Caki2 (cell line): ENCODE measurements at regions not wholly inside any gene's neighbourhood (a gene's known extent, or its start where the extent isn't known, plus 50 kb on each side); places are given as distances from the start of the nearest gene placed in this dataset.
"Not testable (repeated sequence)": the region's sequence is repeated elsewhere in the genome, so short reads cannot be mapped to it uniquely, and the experiment has no call there.

Experiments used
- DNase-seq: peaks from one replicate; pipeline ENCODE4 v3.0.0-alpha.2; 2015; ENCODE audit warnings: low read depth
- in situ Hi-C: cut with HindIII; loops from 2 replicates; pipeline ENCODE4 v1.10.0; 2016; ENCODE audit warnings: low sequenced_read_pairs, low pct_unique_long_range_greater_than_20kb, mixed read lengths

- in situ Hi-C loops: no loop called here
- no peak for DNase-seq
These were observed 128.0 kb downstream of the BARX2 start for GRCh38 chr11:129503646-129504045.

- DNase-seq: no peak
- in situ Hi-C loops: no loop called here
These were observed 129.6 kb downstream of the BARX2 start for GRCh38 chr11:129505266-129505665.

- in situ Hi-C loops: no loop called here
- no peak for DNase-seq
These were observed 132.5 kb downstream of the BARX2 start for GRCh38 chr11:129508163-129508562.

GRCh38 chr11:129528296-129528695, 152.6 kb downstream of the BARX2 start:
- in situ Hi-C loops: no loop called here
- no peak for DNase-seq

GRCh38 chr11:129530154-129530895, 154.7 kb downstream of the BARX2 start:
- in situ Hi-C loops: no loop called here
- DNase-seq: no peak

GRCh38 chr11:129533395-129533794, 157.7 kb downstream of the BARX2 start:
- no peak for DNase-seq
- in situ Hi-C loops: no loop called here

GRCh38 chr11:129536338-129536737, 160.7 kb downstream of the BARX2 start:
- in situ Hi-C loops: no loop called here
- DNase-seq: no peak

- in situ Hi-C loops: no loop called here
- DNase-seq: no peak
These were observed 162.7 kb downstream of the BARX2 start for GRCh38 chr11:129538323-129538722.

- in situ Hi-C loops: no loop called here
- no peak for DNase-seq
These were observed 168.1 kb downstream of the BARX2 start for GRCh38 chr11:129543515-129544290.

GRCh38 chr11:129544691-129545090, 169.0 kb downstream of the BARX2 start:
- in situ Hi-C loops: no loop called here
- DNase-seq: no peak

GRCh38 chr11:129546266-129546665, 170.6 kb downstream of the BARX2 start:
- in situ Hi-C loops: no loop called here
- no peak for DNase-seq

- no peak for DNase-seq
- in situ Hi-C loops: no loop called here
These were observed 181.8 kb downstream of the BARX2 start for GRCh38 chr11:129557421-129557820.

- in situ Hi-C loops: no loop called here
These were observed 193.4 kb downstream of the BARX2 start for GRCh38 chr11:129569007-129569406.

GRCh38 chr11:129572667-129573066, 197.0 kb downstream of the BARX2 start:
- DNase-seq, in situ Hi-C loops: not testable (repeated sequence)

More at GRCh38 chr11:129569007-129569406, 193.4 kb downstream of the BARX2 start:
- no peak for DNase-seq

GRCh38 chr11:129573161-129573560, 197.5 kb downstream of the BARX2 start:
- no peak for DNase-seq
- in situ Hi-C loops: no loop called here

GRCh38 chr11:129574431-129574830, 198.8 kb downstream of the BARX2 start:
- in situ Hi-C loops: no loop called here
- DNase-seq: no peak

- in situ Hi-C loops: no loop called here
These were observed 201.0 kb downstream of the BARX2 start for GRCh38 chr11:129576652-129577051.

GRCh38 chr11:129578006-129578405, 202.4 kb downstream of the BARX2 start:
- DNase-seq: no peak

More at GRCh38 chr11:129576652-129577051, 201.0 kb downstream of the BARX2 start:
- DNase-seq: no peak

GRCh38 chr11:129580278-129580677, 204.6 kb downstream of the BARX2 start:
- in situ Hi-C loops: no loop called here
- DNase-seq: no peak

More at GRCh38 chr11:129578006-129578405, 202.4 kb downstream of the BARX2 start:
- in situ Hi-C loops: no loop called here
